SK-N-DZ (cell line): ENCODE measurements at regions not wholly inside any gene's neighbourhood (a gene's known extent, or its start where the extent isn't known, plus 50 kb on each side); places are given as distances from the start of the nearest gene placed in this dataset.
A peak's percentile ranks its signal among the peaks of the same experiment; 100 is the strongest.
"Not testable (repeated sequence)": the region's sequence is repeated elsewhere in the genome, so short reads cannot be mapped to it uniquely, and the experiment has no call there.

Experiments
- DNase-seq: peaks from one replicate; pipeline ENCODE4 v3.0.0-alpha.2; 2015; ENCODE audit warnings: low spot score

GRCh38 chr1:60281360-60281932 is 207.9 kb upstream of the C1orf87 start:
- DNase-seq, result peak; percentile 85

- DNase-seq, result peak; percentile 20
These were observed 207.2 kb upstream of the C1orf87 start for GRCh38 chr1:60280819-60281218.

- peak; percentile 58 for DNase-seq
These were observed 206.7 kb upstream of the C1orf87 start for GRCh38 chr1:60280256-60280655.

GRCh38 chr1:60279798-60280197 is 206.2 kb upstream of the C1orf87 start:
- DNase-seq, result no peak

- DNase-seq, result no peak
These were observed 203.7 kb upstream of the C1orf87 start for GRCh38 chr1:60277269-60277668.

- no peak for DNase-seq
These were observed 201.1 kb upstream of the C1orf87 start for GRCh38 chr1:60274422-60275290.

- no peak for DNase-seq
These were observed 199.6 kb upstream of the C1orf87 start for GRCh38 chr1:60273185-60273584.

GRCh38 chr1:60271041-60271440 is 197.5 kb upstream of the C1orf87 start:
- no peak for DNase-seq

GRCh38 chr1:60268451-60268850 is 194.9 kb upstream of the C1orf87 start:
- DNase-seq, result no peak

GRCh38 chr1:60265560-60266535 is 192.3 kb upstream of the C1orf87 start:
- no peak for DNase-seq

- no peak for DNase-seq
These were observed 189.1 kb upstream of the C1orf87 start for GRCh38 chr1:60262701-60263100.

- DNase-seq, result no peak
These were observed 184.0 kb upstream of the C1orf87 start for GRCh38 chr1:60257531-60257930.

GRCh38 chr1:60255565-60255964 is 182.0 kb upstream of the C1orf87 start:
- DNase-seq, result no peak

- DNase-seq, result peak; percentile 2
These were observed 177.9 kb upstream of the C1orf87 start for GRCh38 chr1:60251426-60251825.

GRCh38 chr1:60247467-60247866 is 173.9 kb upstream of the C1orf87 start:
- DNase-seq, result not testable (repeated sequence)

GRCh38 chr1:60245324-60245723 is 171.8 kb upstream of the C1orf87 start:
- DNase-seq, result no peak

GRCh38 chr1:60244906-60245305 is 171.3 kb upstream of the C1orf87 start:
- no peak for DNase-seq

- no peak for DNase-seq
These were observed 161.7 kb upstream of the C1orf87 start for GRCh38 chr1:60235275-60235674.

- DNase-seq, result no peak
These were observed 161.2 kb upstream of the C1orf87 start for GRCh38 chr1:60234776-60235175.

GRCh38 chr1:60229821-60230220 is 156.3 kb upstream of the C1orf87 start:
- no peak for DNase-seq

- no peak for DNase-seq
These were observed 154.5 kb upstream of the C1orf87 start for GRCh38 chr1:60228041-60228491.

GRCh38 chr1:60227601-60228000 is 154.0 kb upstream of the C1orf87 start:
- DNase-seq, result no peak
